ENCODE measurements at regions not wholly inside any gene's neighbourhood (a gene's known extent, or its start where the extent isn't known, plus 50 kb on each side); places are given as distances from the start of the nearest gene placed in this dataset.

DNA sequence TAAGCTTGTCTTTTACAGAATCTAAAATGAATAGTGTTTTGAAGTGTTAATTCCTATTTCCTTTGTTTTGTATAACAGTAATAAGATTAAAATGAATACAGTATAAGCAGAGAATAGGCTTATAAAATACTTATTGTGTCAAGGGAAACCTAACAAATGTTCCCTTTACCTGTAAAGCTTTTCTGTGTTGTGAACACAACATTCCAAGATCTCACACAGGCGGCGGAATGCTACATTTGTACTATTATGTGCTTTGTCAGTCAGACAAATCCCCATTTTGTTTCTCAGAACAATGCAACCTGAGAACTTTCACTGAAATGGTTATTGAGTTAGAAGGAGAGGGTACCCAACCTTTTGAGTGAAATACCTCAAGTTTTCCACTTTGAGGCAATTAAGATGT, 1170.3 kb downstream of the OLFM4 start:
- no peaks in the 10 kb centered on the region for H3K36me3 ChIP-seq (ENCODE audit: control insufficient read depth, insufficient read depth, low read length)
- TF ChIP-seq, protein P1, sequence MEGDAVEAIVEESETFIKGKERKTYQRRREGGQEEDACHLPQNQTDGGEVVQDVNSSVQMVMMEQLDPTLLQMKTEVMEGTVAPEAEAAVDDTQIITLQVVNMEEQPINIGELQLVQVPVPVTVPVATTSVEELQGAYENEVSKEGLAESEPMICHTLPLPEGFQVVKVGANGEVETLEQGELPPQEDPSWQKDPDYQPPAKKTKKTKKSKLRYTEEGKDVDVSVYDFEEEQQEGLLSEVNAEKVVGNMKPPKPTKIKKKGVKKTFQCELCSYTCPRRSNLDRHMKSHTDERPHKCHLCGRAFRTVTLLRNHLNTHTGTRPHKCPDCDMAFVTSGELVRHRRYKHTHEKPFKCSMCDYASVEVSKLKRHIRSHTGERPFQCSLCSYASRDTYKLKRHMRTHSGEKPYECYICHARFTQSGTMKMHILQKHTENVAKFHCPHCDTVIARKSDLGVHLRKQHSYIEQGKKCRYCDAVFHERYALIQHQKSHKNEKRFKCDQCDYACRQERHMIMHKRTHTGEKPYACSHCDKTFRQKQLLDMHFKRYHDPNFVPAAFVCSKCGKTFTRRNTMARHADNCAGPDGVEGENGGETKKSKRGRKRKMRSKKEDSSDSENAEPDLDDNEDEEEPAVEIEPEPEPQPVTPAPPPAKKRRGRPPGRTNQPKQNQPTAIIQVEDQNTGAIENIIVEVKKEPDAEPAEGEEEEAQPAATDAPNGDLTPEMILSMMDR (IDR thresholded peaks at IDR 0.05; ENCODE audit: insufficient read depth, low read length, poor library complexity, severe bottlenecking), result no peak
- no peaks in the 10 kb centered on the region for H3K27me3 ChIP-seq (replicated peaks; ENCODE audit: control insufficient read depth, insufficient read depth, low read length)
- DNase-seq (ENCODE audit: extremely low read depth, insufficient read length), result no peak
- H3K4me3 ChIP-seq (replicated peaks; ENCODE audit: low read depth, low read length), result no peak overlapping the region

DNA sequence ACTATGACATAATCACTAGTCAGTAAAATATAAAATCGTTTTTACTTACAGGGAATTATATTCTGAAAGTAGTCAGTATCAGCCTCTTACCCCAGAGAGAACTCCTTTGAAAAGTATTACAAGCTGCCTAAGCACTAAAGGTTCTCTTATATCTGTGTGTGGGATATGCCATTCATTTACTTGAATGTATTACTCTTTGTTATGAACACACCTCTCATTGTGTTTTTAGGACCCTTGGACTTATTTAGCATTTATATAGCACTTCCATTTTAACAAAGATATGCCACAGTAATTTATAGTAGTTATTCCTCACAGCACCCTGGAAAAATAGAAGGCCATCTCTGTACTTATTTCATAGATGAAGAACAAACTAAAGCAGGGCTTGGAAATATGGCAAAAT, 1178.0 kb downstream of the OLFM4 start:
- H3K36me3 ChIP-seq (ENCODE audit: control insufficient read depth, insufficient read depth, low read length), result no peaks in the 10 kb centered on the region
- TF ChIP-seq, protein P1 (IDR thresholded peaks at IDR 0.05; ENCODE audit: insufficient read depth, low read length, poor library complexity, severe bottlenecking), result no peak
- H3K27me3 ChIP-seq (replicated peaks; ENCODE audit: control insufficient read depth, insufficient read depth, low read length), result no peaks in the 10 kb centered on the region

DNA sequence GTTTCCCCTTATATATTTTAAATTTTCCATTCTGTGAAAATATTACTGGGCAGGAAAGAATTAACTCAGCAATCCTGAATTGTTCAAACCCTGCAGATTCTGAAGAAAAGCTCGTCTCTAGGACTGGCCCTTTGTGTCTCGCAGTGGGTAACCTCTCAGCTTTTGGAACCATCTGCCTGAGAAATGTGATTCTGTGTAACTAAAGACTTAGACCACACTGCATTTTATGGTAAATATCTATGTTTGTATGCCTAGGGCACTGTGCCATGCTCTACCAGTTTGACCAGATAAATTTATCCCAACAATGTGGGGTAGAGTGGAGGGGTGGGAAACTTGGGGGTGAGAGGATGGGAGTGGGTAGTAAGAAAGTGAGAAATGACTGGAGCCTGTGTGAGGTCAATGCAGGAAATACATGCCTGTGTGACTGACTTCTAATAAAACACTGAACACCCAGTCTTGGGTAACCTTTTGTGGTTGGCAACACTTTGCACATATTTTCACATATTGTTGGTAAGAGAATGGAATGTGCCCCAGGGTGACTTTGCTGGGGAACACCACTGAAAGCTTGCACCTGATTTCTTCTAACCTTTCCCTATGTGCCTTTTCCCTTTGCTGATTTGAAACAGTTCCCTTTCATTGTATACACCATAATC, 1181.9 kb downstream of the OLFM4 start:
- H3K36me3 ChIP-seq (ENCODE audit: control insufficient read depth, insufficient read depth, low read length), result no peaks in the 10 kb centered on the region
- H3K27me3 ChIP-seq (replicated peaks; ENCODE audit: control insufficient read depth, insufficient read depth, low read length), result no peaks in the 10 kb centered on the region
- DNase-seq (ENCODE audit: extremely low read depth, insufficient read length), result no peak
- H3K4me3 ChIP-seq (replicated peaks; ENCODE audit: low read depth, low read length), result no peak overlapping the region
- TF ChIP-seq, protein P1 (IDR thresholded peaks at IDR 0.05; ENCODE audit: insufficient read depth, low read length, poor library complexity, severe bottlenecking), result no peak

More for the DNA sequence above, 1178.0 kb downstream of the OLFM4 start:
- no peak for DNase-seq (ENCODE audit: extremely low read depth, insufficient read length)
- H3K4me3 ChIP-seq (replicated peaks; ENCODE audit: low read depth, low read length), result no peak overlapping the region

DNA sequence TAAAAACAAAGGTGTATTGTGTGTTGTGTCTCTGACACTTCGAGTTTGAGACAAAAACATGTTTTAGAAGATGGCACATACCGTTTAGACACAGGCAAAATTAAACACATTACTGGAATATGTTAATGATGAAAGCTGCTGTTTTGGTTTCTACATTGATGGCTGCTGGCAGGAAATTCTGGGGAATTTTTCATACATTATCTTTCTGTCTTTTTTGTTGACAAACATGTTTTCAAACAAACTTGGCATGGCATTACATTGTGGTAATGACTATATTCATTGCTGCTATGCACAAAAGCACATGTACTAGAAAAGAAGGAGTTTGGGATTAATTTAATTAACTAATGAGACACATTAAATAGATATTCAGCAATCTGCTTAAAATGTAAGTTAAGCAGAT, 1187.6 kb downstream of the OLFM4 start:
- Histone ChIP-seq H3K36me3 (ENCODE audit: control insufficient read depth, insufficient read depth, low read length) (no peaks in the 10 kb centered on the region), H3K4me3 (replicated peaks; ENCODE audit: low read depth, low read length) (no peak overlapping the region), H3K27me3 (replicated peaks; ENCODE audit: control insufficient read depth, insufficient read depth, low read length) (no peaks in the 10 kb centered on the region)
- TF ChIP-seq, protein P1 (IDR thresholded peaks at IDR 0.05; ENCODE audit: insufficient read depth, low read length, poor library complexity, severe bottlenecking), result no peak
- DNase-seq (ENCODE audit: extremely low read depth, insufficient read length), result no peak

DNA sequence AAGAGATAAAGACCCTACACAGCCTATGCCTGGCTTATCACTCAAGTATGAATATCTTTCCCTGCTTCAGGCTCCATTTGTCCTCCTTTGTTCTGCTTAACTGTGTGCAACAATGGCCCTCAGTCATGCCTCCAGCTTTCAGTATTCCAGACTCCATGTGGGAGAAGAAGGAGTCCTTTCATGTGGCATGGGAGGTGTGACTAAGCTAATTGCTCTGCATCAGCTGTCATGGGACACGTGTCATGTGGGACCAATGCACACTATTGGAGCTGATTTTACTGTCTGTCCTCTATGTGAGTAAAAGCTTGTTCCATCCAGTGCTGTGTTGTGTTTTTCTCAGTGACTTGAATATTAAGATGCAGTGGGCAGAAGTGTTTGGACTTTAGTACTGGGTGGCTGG, 1198.3 kb downstream of the OLFM4 start:
- DNase-seq (ENCODE audit: extremely low read depth, insufficient read length), result no peak
- Histone ChIP-seq H3K36me3 (ENCODE audit: control insufficient read depth, insufficient read depth, low read length) (no peaks in the 10 kb centered on the region), H3K27me3 (replicated peaks; ENCODE audit: control insufficient read depth, insufficient read depth, low read length) (no peaks in the 10 kb centered on the region), H3K4me3 (replicated peaks; ENCODE audit: low read depth, low read length) (no peak overlapping the region)
- TF ChIP-seq, protein P1 (IDR thresholded peaks at IDR 0.05; ENCODE audit: insufficient read depth, low read length, poor library complexity, severe bottlenecking), result no peak

DNA sequence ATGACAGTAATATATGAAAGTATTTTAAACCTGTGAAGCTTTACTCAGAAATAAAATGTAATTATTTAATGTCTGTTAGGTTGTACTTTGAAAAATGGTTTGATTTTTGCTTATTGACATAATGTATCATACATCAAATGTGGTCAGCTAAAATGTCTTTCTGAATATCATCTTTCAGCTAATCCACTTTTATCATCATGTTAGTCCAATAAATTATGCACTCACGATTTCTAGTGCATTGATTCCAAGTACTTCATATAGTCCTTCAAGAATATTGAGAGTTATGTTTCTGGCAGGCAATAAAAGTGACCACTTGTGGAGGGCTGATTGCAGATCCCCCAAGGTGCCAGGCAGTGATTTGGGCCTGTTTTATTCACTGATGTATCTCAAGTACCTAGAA, 1204.1 kb downstream of the OLFM4 start:
- TF ChIP-seq, protein P1 (IDR thresholded peaks at IDR 0.05; ENCODE audit: insufficient read depth, low read length, poor library complexity, severe bottlenecking), result no peak
- H3K27me3 ChIP-seq (replicated peaks; ENCODE audit: control insufficient read depth, insufficient read depth, low read length), result no peaks in the 10 kb centered on the region
- no peak overlapping the region for H3K4me3 ChIP-seq (replicated peaks; ENCODE audit: low read depth, low read length)
- no peaks in the 10 kb centered on the region for H3K36me3 ChIP-seq (ENCODE audit: control insufficient read depth, insufficient read depth, low read length)
- no peak for DNase-seq (ENCODE audit: extremely low read depth, insufficient read length)

Measured in GM06990 (cell line).